HepG2 (cell line): ENCODE measurements at regions not wholly inside any gene's neighbourhood (a gene's known extent, or its start where the extent isn't known, plus 50 kb on each side); places are given as distances from the start of the nearest gene placed in this dataset.
A peak's percentile ranks its signal among the peaks of the same experiment; 100 is the strongest.

ENCODE experiments used
- ATAC-seq: fragments of 200-7000 bp; cut with Tn5 transposase; 3 replicates; pipeline ENCODE4 v1.9.1; 2020; ENCODE audit warnings: mild to moderate bottlenecking, moderate library complexity
- BruUV-seq: library from RNA; stranded (reverse); fragments of 400-500 nt; replicated peaks from 2 replicates; lab custom pipeline; 2021; lab: Mats Ljungman, UMichigan
- CTCF ChIA-PET: fragments of 300-600 bp; formaldehyde crosslinking; extraction: SDS; loops from one replicate; lab custom pipeline; 2021; ENCODE audit warnings: low total read pairs, inconsistent platforms, low intra/inter-chr PET ratio; lab: Yijun Ruan, JAX
- POLR2A ChIA-PET: fragments of 350-600 bp; sonication (Branson Sonifier 250); formaldehyde crosslinking; loops from one replicate; lab custom pipeline; 2020; ENCODE audit warnings: antibody characterized with exemption, inconsistent platforms; lab: Yijun Ruan, JAX
- DNase-seq: peaks from one replicate; pipeline ENCODE4 v3.0.0-alpha.2; 2015; ENCODE audit warnings: low spot score
- FAIRE-seq: peaks from 3 replicates; lab custom pipeline; 2011; peaks lifted over from hg19 to GRCh38; lab: Jason Lieb, UNC
- H2AFZ ChIP-seq: one replicate; pipeline ENCODE4 v1.6.1; 2011; ENCODE audit warnings: low read length, inconsistent platforms
- H3K27ac ChIP-seq: fragments of 300-600 bp; 3 replicates; pipeline ENCODE4 v1.8.0; 2011; ENCODE audit warnings: mixed run types, mild to moderate bottlenecking, mixed read lengths, low read length, inconsistent platforms; ENCODE audit not compliant: insufficient read depth; ENCODE audit errors: extremely low read length
- H3K27me3 ChIP-seq, 2 experiments: fragments of 200-600 bp in 1 of 2; 2 replicates in 1 of 2; 3 replicates in 1 of 2; pipeline versions ENCODE4 v1.6.0 to v1.8.0; 2011; ENCODE audit warnings: low read length in 2 of 2, mild to moderate bottlenecking in 2 of 2, moderate library complexity in 2 of 2, inconsistent platforms in 1 of 2; ENCODE audit not compliant: insufficient read depth in 2 of 2, control insufficient read depth in 1 of 2
- H3K36me3 ChIP-seq, 2 experiments: fragments of 200-600 bp in 1 of 2; replicated peaks in 1 of 2; 2 replicates in 1 of 2; 3 replicates in 1 of 2; pipeline versions ENCODE4 v1.5.1 to v1.8.0; 2011; ENCODE audit warnings: low read length in 2 of 2, inconsistent platforms in 1 of 2; ENCODE audit not compliant: insufficient read depth in 2 of 2, control insufficient read depth in 1 of 2
- H3K4me1 ChIP-seq: 2 replicates; pipeline ENCODE4 v1.5.1; 2012; ENCODE audit warnings: low read length, inconsistent platforms; ENCODE audit not compliant: insufficient read depth
- H3K4me2 ChIP-seq: 2 replicates; pipeline ENCODE4 v1.6.0; 2011; ENCODE audit warnings: low read depth, low read length, inconsistent platforms
- H3K4me3 ChIP-seq, 3 experiments: fragments of 200-600 bp in 1 of 3; sonication (generic), shearing (Covaris generic) in 1 of 3; replicated peaks in 1 of 3; 2 replicates each; pipeline ENCODE4 v1.5.1; 2011 to 2016; ENCODE audit warnings: low read length in 3 of 3, inconsistent platforms in 2 of 3, low read depth in 2 of 3, mild to moderate bottlenecking in 2 of 3, control low read depth in 1 of 3, mixed read lengths in 1 of 3; ENCODE audit not compliant: insufficient read depth in 1 of 3
- H3K79me2 ChIP-seq: one replicate; pipeline ENCODE4 v1.6.1; 2011; ENCODE audit warnings: low read length, inconsistent platforms; ENCODE audit not compliant: insufficient read depth
- H3K9ac ChIP-seq: 2 replicates; pipeline ENCODE4 v1.6.0; 2011; ENCODE audit warnings: mild to moderate bottlenecking, low read depth, low read length, inconsistent platforms; ENCODE audit not compliant: insufficient read depth
- H3K9me3 ChIP-seq: 2 replicates; pipeline ENCODE4 v1.5.1; 2012; ENCODE audit warnings: mild to moderate bottlenecking, low read length
- H4K20me1 ChIP-seq: 2 replicates; pipeline ENCODE4 v1.6.0; 2011; ENCODE audit warnings: inconsistent platforms, mild to moderate bottlenecking, low read length, moderate library complexity; ENCODE audit not compliant: insufficient read depth
- ARID2 ChIP-seq: sonication (generic); formaldehyde crosslinking; IDR thresholded peaks from 2 replicates; pipeline ENCODE4 v1.8.1; 2022; ENCODE audit warnings: mild to moderate bottlenecking, missing genetic modification reagents, borderline replicate concordance
- CEBPB ChIP-seq: IDR thresholded peaks from 2 replicates; pipeline ENCODE4 v1.6.1; 2011; ENCODE audit warnings: low read depth, low read length, improper control_type of control experiment, borderline replicate concordance
- HNRNPL ChIP-seq: fragments of 200-400 bp; formaldehyde crosslinking; IDR thresholded peaks from 2 replicates; pipeline ENCODE4 v1.6.1; 2017; ENCODE audit warnings: mild to moderate bottlenecking, low read depth, low read length
- NR1H2 ChIP-seq: sonication (generic); formaldehyde crosslinking; IDR thresholded peaks from 2 replicates; pipeline ENCODE4 v1.8.1; 2022; ENCODE audit warnings: low read depth, missing genetic modification reagents, borderline replicate concordance
- RBM22 ChIP-seq: fragments of 200-400 bp; formaldehyde crosslinking; optimal IDR thresholded peaks from 2 replicates; pipeline ENCODE3; 2017; ENCODE audit warnings: mild to moderate bottlenecking, low read length, moderate library complexity
- SP5 ChIP-seq: IDR thresholded peaks from 2 replicates; pipeline ENCODE4 v1.6.1; 2016; ENCODE audit warnings: low read depth, borderline replicate concordance
- ZNF354B ChIP-seq: sonication (generic); formaldehyde crosslinking; IDR thresholded peaks from 2 replicates; pipeline ENCODE4 v1.8.0; 2022; ENCODE audit warnings: mild to moderate bottlenecking, missing genetic modification reagents
- WGBS: methylation state at CpG from one replicate; pipeline ENCODE4 v1.1.6; 2017; ENCODE audit warnings: low lambda C conversion rate; 5-methylcytosine and 5-hydroxymethylcytosine counted together
- in situ Hi-C: cut with HindIII; loops from 2 replicates; pipeline ENCODE4 v1.10.0; 2017; ENCODE audit warnings: low pct_unique_long_range_greater_than_20kb; ENCODE audit not compliant: extremely low pct_ligation_motif_present
- intact Hi-C: fragments of 100-400 bp; cut with micrococcal nuclease; formaldehyde crosslinking; loops from one replicate; pipeline ENCODE4 v1.10.0; 2022; ENCODE audit not compliant: unreplicated experiment
- TF ChIP-seq, protein P1 (sequence below): sonication (generic); formaldehyde crosslinking; IDR thresholded peaks from 2 replicates; pipeline ENCODE4 v1.4.0; 2020; ENCODE audit warnings: low read depth, missing genetic modification reagents

DNA sequence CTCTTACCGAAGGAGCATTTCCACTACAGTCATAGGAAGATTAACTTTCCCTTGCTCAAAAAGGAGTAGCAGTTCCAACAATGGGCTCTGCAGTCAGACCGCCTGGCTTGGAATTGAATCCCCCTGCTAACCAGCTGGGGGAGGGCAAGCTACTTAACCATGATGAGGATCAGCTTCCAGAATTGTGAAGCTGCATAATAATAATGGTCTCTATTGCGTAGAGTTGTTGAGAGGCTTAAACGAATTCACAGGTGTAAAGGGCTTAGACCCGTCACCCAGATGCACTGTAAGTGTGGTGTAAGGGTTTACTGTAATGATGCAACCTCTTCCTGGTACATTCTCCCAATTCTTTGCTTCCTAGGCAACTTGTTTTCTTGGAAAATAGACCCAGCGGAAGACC is 185.2 kb upstream of the RGMA start:
- H3K4me3 ChIP-seq, result no peak overlapping the region
- CTCF ChIA-PET, result no interaction called here
- no peak overlapping the region for H2AFZ ChIP-seq
- no peaks in the 10 kb centered on the region for H4K20me1 ChIP-seq
- intact Hi-C loops (no loop called here), in situ Hi-C loops (no loop called here)
- no peaks in the 10 kb centered on the region for H3K4me1 ChIP-seq
- no peak overlapping the region for H3K27ac ChIP-seq
- BruUV-seq, result no TSS peak
- TF ChIP-seq RBM22 (no peak), NR1H2 (CRISPR knock-in tag) (no peak), SP5 (no peak), ZNF354B (CRISPR knock-in tag) (no peak), CEBPB (peak; percentile 17; the same call in 1 of the 2 replicates), HNRNPL (no peak), ARID2 (CRISPR knock-in tag) (no peak)
- TF ChIP-seq, protein P1, sequence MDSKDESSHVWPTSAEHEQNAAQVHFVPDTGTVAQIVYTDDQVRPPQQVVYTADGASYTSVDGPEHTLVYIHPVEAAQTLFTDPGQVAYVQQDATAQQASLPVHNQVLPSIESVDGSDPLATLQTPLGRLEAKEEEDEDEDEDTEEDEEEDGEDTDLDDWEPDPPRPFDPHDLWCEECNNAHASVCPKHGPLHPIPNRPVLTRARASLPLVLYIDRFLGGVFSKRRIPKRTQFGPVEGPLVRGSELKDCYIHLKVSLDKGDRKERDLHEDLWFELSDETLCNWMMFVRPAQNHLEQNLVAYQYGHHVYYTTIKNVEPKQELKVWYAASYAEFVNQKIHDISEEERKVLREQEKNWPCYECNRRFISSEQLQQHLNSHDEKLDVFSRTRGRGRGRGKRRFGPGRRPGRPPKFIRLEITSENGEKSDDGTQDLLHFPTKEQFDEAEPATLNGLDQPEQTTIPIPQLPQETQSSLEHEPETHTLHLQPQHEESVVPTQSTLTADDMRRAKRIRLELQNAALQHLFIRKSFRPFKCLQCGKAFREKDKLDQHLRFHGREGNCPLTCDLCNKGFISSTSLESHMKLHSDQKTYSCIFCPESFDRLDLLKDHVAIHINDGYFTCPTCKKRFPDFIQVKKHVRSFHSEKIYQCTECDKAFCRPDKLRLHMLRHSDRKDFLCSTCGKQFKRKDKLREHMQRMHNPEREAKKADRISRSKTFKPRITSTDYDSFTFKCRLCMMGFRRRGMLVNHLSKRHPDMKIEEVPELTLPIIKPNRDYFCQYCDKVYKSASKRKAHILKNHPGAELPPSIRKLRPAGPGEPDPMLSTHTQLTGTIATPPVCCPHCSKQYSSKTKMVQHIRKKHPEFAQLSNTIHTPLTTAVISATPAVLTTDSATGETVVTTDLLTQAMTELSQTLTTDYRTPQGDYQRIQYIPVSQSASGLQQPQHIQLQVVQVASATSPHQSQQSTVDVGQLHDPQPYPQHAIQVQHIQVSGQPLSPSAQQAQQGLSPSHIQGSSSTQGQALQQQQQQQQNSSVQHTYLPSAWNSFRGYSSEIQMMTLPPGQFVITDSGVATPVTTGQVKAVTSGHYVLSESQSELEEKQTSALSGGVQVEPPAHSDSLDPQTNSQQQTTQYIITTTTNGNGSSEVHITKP (CRISPR knock-in tag), result no peak
- DNase-seq (no peak), ATAC-seq (no peak), FAIRE-seq (no peak)
- 51% methylated on average over 6 of the region's 6 CpGs for WGBS
- POLR2A ChIA-PET, result no interaction called here
- no peaks in the 10 kb centered on the region for H3K79me2 ChIP-seq
- H3K9me3 ChIP-seq, result no peaks in the 10 kb centered on the region
- H3K9ac ChIP-seq, result no peak overlapping the region
- no peak overlapping the region for H3K4me2 ChIP-seq
- peaks cover 0 to 13% of the 10 kb centered on the region in 2 experiments; a peak in 2 of 5 replicates for H3K27me3 ChIP-seq
- no peaks in the 10 kb centered on the region for H3K36me3 ChIP-seq
